ENCODE measurements at regions not wholly inside any gene's neighbourhood (a gene's known extent, or its start where the extent isn't known, plus 50 kb on each side); places are given as distances from the start of the nearest gene placed in this dataset.
"Not testable (repeated sequence)": the region's sequence is repeated elsewhere in the genome, so short reads cannot be mapped to it uniquely, and the experiment has no call there.

DNA sequence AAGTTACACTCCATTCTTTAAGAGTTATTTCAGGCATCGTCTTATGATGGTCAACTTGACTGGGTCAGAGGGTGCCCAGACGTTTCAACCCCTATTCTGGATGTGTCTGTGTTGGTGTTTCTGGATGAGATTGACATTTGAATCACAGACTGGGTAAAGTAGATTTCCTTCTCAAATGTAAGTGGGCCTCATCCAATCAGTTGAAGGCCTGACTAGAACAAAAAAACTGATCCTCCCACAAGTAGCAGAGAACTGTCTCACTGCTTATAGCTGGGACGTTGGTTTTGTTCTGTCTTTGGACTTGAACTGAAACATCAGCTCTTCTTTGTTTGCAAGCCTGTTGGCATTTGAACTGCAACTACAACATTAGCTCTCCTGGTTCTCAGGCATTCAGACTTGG lies 76.3 kb upstream of the LYZL1 start:
- Mint-ChIP-seq H3K36me3 (no peaks in the 10 kb centered on the region), H3K27ac (no peak overlapping the region), H3K4me1 (no peaks in the 10 kb centered on the region), H3K27me3 (no peaks in the 10 kb centered on the region), H3K4me3 (no peak overlapping the region), H3K9me3 (peaks cover 8% of the 10 kb centered on the region)
- no peak for ATAC-seq

DNA sequence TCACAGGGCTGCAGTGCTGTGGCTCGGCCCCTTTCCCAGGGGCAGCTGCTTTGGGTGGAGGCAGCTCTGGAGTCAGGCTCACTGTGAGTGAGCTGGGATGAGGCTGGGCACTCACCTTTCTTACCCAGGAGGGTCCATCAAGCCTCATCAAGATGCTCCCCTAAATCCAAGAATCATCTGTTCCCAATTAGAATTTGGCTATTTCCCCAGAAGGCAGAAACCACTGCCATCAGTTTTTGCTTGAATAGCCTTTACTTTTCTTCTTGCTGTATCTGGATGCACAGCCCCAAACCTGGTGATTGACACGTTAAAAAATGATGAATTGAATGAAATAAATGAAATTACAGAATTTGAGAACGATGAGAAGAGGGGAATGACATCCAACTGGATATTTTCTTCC lies 74.3 kb upstream of the LYZL1 start:
- Mint-ChIP-seq H3K4me3 (no peak overlapping the region), H3K27me3 (no peaks in the 10 kb centered on the region), H3K9me3 (peaks cover 5% of the 10 kb centered on the region), H3K36me3 (no peaks in the 10 kb centered on the region), H3K27ac (no peak overlapping the region), H3K4me1 (no peaks in the 10 kb centered on the region)
- ATAC-seq = no peak

DNA sequence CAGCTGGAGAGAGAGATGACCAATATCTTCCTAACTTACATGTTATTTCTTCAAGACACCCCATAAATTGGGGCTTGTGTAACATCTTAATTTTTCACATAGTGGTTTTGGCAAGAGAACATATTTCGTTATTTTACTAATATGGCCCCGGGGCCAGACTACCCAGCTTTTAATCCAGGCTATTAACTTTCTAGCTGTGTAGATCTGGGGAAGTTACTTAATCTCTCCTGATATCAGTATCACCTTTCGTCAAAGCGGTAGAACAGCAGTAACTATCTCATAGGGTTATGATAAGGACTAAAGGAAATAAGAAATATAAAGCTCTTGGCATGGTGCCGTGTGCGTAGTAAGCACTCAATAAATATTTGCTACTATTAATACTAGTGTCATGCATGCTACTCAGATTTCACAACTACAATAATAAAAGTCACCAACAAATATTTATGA lies 71.6 kb upstream of the LYZL1 start:
- H3K27ac Mint-ChIP-seq = no peak overlapping the region
- ATAC-seq = no peak
- no peaks in the 10 kb centered on the region for H3K4me1 Mint-ChIP-seq
- no peaks in the 10 kb centered on the region for H3K36me3 Mint-ChIP-seq
- no peak overlapping the region for H3K4me3 Mint-ChIP-seq
- H3K27me3 Mint-ChIP-seq = no peaks in the 10 kb centered on the region
- peaks cover 3% of the 10 kb centered on the region for H3K9me3 Mint-ChIP-seq

DNA sequence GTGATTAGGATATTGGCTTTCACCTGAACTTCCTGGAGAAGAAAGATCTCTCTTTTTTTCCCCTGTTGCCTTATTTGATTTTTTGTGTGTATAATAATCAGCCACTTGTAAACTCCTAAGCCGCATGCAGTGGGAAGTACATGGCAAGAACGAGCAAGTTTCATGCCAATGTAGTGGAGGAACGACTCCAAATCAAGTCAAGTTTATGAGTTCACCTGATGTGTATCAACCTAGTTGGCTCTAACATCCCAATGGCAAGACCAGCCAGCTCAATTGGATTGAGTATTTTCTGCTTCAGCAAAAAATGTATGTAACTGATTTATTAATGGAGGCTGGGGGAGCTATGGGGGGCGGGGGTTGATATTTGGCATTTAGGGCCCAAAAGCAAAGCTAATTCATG lies 65.5 kb upstream of the LYZL1 start:
- Mint-ChIP-seq H3K27me3 (no peaks in the 10 kb centered on the region), H3K9me3 (peaks cover 2% of the 10 kb centered on the region), H3K36me3 (no peaks in the 10 kb centered on the region), H3K27ac (no peak overlapping the region), H3K4me3 (no peak overlapping the region), H3K4me1 (no peaks in the 10 kb centered on the region)
- no peak for ATAC-seq

DNA sequence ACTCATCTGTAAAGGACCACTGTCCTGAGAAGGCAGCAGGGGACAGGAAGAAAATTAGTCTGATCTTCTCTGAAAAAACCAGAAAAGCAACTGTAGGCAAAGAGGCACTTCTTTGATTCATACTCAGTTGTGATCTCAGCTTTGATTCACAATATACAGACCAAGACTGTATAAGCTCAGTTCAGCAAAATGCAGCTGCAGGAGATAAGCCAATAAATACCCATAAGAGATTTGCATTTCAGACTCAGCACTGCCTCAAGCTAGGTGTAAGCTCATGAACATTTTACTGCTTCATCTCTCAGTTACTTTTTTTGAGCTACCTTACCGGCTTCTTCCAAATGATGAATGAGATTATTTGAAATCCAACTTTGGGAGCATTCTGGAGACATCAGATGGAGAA lies 64.2 kb upstream of the LYZL1 start:
- no peak for ATAC-seq
- H3K9me3 Mint-ChIP-seq = peaks cover 2% of the 10 kb centered on the region
- no peaks in the 10 kb centered on the region for H3K36me3 Mint-ChIP-seq
- no peaks in the 10 kb centered on the region for H3K4me1 Mint-ChIP-seq
- no peak overlapping the region for H3K4me3 Mint-ChIP-seq
- no peaks in the 10 kb centered on the region for H3K27me3 Mint-ChIP-seq
- no peak overlapping the region for H3K27ac Mint-ChIP-seq

DNA sequence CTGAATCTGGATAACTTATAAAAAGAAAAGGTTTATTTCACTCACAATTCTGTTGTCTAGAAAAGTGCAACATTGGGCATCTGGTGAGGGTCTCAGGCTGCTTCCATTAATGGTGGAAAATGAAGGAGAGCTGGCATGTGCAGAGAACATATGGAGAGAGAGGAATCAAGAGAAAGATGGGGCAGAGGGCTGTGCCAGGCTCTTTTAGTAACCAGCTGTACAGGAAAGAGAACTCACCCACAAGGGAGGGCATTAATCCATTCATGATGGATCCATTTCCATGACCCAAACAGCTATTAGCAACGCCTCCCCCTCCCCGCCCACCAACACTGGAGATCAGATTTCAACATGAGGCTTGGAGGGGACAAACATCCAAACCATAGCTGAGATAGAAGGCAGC lies 61.7 kb upstream of the LYZL1 start:
- no peak overlapping the region for H3K27ac Mint-ChIP-seq
- H3K36me3 Mint-ChIP-seq = no peaks in the 10 kb centered on the region
- no peak overlapping the region for H3K4me3 Mint-ChIP-seq
- H3K4me1 Mint-ChIP-seq = no peaks in the 10 kb centered on the region
- no peak for ATAC-seq
- no peaks in the 10 kb centered on the region for H3K27me3 Mint-ChIP-seq
- peaks cover 2% of the 10 kb centered on the region for H3K9me3 Mint-ChIP-seq

DNA sequence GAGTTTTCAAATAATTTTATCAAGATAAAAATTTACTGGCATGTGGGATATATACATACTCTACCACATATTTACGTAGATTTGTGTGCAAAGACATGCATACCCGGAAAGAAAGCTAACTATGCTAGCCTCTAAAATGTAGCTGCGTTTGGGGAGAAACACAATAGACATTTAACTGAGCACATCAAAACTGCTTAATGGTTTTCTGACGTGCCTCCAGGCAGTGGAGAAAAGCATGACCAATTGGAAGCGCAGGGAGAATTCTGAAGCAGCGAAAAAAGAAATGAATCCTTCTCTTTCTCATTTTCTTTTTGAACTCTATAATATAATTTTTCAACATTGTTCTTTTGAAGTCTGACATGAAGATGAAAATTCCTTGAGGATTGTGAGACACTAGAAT lies 60.3 kb upstream of the LYZL1 start:
- H3K4me1 Mint-ChIP-seq = no peaks in the 10 kb centered on the region

DNA sequence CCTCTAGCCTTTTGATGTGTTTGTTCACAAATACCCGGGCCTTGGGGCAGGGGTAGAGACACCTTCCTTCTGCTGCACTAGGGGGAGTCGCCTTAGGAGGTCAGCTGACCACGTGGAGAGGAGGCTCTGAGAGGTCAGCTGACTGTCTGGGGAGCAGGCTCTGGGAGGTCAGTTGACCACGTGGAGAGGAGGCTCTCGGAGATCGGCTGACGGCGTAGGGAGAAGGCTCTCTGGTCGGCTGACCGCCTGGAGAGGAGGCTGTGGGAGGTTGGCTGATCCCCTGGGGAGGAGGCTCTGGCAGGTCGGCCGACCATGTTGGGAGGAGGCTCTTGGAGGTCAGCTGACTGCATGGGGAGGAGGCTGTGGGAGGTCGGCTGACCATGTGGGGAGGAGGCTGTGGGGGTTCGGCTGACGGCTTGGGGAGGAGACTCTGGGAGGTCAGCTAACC lies 59.6 kb upstream of the LYZL1 start:
- H3K9me3 Mint-ChIP-seq = no peaks in the 10 kb centered on the region
- H3K36me3 Mint-ChIP-seq = no peaks in the 10 kb centered on the region
- H3K4me1 Mint-ChIP-seq = no peaks in the 10 kb centered on the region
- no peak overlapping the region for H3K27ac Mint-ChIP-seq
- H3K4me3 Mint-ChIP-seq = no peak overlapping the region
- ATAC-seq = no peak
- no peaks in the 10 kb centered on the region for H3K27me3 Mint-ChIP-seq

More for the DNA sequence above, 60.3 kb upstream of the LYZL1 start:
- H3K27ac Mint-ChIP-seq = no peak overlapping the region
- H3K4me3 Mint-ChIP-seq = no peak overlapping the region
- H3K36me3 Mint-ChIP-seq = no peaks in the 10 kb centered on the region
- H3K9me3 Mint-ChIP-seq = no peaks in the 10 kb centered on the region
- no peaks in the 10 kb centered on the region for H3K27me3 Mint-ChIP-seq
- no peak for ATAC-seq

DNA sequence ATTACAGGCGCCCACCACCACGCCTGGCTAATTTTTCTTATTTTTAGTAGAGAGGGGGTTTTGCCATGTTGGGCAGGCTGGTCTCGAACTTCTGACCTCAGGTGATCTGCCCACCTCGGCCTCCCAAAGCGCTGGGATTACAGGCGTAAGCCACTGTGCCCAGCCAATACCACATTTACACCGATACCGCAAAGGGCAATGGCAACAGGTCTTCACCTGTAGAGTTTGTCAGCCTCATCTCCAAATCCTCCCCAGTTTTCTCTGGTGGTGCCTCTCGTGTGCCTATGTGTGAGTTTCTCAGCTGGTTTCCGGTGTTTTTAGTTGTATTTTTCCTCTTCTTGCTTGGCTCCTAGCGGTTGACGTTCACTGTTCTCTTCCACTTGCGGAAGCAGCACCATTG lies 52.0 kb upstream of the LYZL1 start:
- ATAC-seq, H3K27me3 Mint-ChIP-seq, H3K36me3 Mint-ChIP-seq, H3K9me3 Mint-ChIP-seq, H3K4me3 Mint-ChIP-seq, H3K27ac Mint-ChIP-seq, H3K4me1 Mint-ChIP-seq: not testable (repeated sequence)

DNA sequence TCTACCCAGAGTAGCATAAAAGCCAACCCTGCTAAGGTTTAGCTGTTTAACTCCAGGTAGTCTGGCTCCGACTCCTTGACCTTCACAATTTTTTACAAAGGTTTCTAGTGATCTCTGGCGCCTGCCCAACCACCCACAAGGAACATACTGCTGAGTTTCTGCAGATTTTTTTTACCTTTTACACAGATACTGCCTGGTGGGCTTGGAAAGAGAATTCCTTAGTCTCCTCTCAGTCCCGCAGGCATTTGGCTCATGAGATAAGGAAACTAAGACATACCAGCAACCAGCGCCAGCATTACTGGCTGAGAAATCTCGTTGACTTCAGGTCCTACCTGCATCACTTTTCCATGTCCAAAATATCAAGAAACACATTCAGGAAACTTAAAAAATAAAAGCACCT lies 51.1 kb upstream of the LYZL1 start:
- Mint-ChIP-seq H3K4me1 (no peaks in the 10 kb centered on the region), H3K4me3 (no peak overlapping the region), H3K36me3 (no peaks in the 10 kb centered on the region), H3K27me3 (no peaks in the 10 kb centered on the region), H3K27ac (no peak overlapping the region), H3K9me3 (peaks cover 3% of the 10 kb centered on the region)
- ATAC-seq = no peak

DNA sequence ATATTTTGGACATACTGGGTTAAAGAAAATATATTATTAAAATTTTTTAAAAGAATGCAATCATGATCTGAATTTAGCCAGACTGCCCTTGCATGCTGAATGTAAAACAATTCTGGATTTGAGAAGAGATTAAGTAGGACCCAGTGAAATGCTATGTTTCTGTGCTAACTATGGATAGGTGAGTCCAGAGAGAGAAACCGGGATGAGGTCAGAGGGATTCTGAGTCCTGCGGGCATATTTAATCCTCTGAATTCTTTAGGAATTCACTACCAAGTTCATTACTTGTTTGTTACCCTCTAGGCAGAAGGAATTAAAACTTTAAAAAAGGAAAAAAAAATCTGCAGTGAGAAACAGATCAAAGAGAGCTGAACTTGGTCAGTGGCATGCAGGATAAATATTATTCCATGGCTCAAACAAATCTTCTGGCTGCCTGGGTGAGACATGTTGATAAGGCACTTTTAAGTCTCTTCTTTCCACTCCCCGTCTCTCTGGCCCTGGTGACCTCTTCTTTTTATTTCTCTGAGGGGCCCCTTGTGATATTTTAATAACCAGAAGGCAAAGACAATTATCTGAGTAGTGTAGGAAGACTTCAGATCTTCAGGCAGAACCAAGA lies 50.2 kb upstream of the LYZL1 start:
- H3K27me3 Mint-ChIP-seq = no peaks in the 10 kb centered on the region
- no peak overlapping the region for H3K4me3 Mint-ChIP-seq
- H3K36me3 Mint-ChIP-seq = no peaks in the 10 kb centered on the region
- no peaks in the 10 kb centered on the region for H3K4me1 Mint-ChIP-seq
- peaks cover 3% of the 10 kb centered on the region for H3K9me3 Mint-ChIP-seq
- no peak overlapping the region for H3K27ac Mint-ChIP-seq
- no peak for ATAC-seq
